ENCODE measurements at regions not wholly inside any gene's neighbourhood (a gene's known extent, or its start where the extent isn't known, plus 50 kb on each side); places are given as distances from the start of the nearest gene placed in this dataset.

DNA sequence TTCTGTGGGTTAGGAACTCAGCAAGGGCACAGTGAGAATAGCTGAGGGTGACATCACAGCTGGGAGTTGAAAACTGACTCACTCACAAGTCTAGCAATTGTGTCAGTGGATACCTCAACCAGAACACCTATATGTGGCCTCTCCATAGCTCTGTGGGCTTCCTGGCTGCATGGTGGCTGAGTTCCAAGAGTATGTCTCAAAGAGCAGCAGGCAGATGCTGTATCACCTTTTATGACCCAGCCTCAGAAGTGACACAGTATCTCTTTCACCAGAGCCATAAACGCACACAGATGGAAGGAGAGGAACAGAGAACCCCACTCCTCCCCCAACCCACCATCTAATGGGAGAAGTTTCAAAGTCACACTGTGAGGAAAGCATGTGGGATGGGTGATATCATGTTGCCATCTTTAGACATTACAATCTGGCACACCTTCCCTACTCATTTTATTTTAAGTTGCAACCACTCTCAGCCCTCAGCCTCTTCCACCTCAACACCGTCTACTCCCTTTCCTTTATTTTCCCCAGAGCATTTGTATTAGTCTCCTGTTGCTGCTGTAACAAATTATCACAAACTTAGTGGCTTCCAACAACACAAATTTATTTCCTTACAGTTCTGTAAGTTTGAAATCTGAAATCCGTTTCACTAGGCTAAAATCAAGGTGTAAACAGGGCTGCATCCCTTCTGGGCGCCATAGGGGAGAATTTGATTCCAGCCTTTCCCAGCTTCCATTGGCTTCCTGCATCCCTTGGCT, 134.6 kb upstream of the SPATS2L start:
- TF ChIP-seq, protein P1, sequence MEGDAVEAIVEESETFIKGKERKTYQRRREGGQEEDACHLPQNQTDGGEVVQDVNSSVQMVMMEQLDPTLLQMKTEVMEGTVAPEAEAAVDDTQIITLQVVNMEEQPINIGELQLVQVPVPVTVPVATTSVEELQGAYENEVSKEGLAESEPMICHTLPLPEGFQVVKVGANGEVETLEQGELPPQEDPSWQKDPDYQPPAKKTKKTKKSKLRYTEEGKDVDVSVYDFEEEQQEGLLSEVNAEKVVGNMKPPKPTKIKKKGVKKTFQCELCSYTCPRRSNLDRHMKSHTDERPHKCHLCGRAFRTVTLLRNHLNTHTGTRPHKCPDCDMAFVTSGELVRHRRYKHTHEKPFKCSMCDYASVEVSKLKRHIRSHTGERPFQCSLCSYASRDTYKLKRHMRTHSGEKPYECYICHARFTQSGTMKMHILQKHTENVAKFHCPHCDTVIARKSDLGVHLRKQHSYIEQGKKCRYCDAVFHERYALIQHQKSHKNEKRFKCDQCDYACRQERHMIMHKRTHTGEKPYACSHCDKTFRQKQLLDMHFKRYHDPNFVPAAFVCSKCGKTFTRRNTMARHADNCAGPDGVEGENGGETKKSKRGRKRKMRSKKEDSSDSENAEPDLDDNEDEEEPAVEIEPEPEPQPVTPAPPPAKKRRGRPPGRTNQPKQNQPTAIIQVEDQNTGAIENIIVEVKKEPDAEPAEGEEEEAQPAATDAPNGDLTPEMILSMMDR (IDR thresholded peaks at IDR 0.05; ENCODE audit: low read length), result no peak
- TF ChIP-seq EZH2 (optimal IDR thresholded peaks at IDR 0.05; ENCODE audit: low read depth, low read length), result no peak
